GM21360 (cell line): ENCODE measurements at regions not wholly inside any gene's neighbourhood (a gene's known extent, or its start where the extent isn't known, plus 50 kb on each side); places are given as distances from the start of the nearest gene placed in this dataset.
A peak's percentile ranks its signal among the peaks of the same experiment; 100 is the strongest.

Experiments used
- ATAC-seq: cut with Tn5 transposase; IDR thresholded peaks from one replicate; pipeline ENCODE4 v1.9.1; 2021; ENCODE audit warnings: mild to moderate bottlenecking, moderate library complexity; ENCODE audit not compliant: unreplicated experiment

GRCh38 chr5:23253621-23254198 is 253.7 kb upstream of the PRDM9 start:
- no peak for ATAC-seq

- ATAC-seq, result no peak
These were observed 264.5 kb upstream of the PRDM9 start for GRCh38 chr5:23242891-23243290.

DNA sequence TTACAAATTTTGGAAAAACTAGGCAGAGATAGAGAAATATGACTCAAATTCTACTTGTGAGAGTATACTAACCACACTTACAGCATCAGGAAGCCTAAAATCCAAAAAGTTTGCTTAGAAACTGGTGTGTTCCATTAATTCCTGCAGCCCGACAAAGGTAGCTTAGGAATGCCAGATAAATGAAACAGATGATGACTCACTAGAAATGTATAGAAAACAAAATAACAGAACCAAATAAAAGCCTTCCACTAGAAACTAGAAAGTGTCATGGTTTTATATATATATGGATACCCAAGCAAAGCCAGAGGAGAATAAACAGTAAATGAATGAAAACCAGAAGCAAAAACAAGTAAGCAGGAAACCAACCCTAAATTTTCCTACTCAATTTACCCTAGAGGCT is 272.2 kb upstream of the PRDM9 start:
- ATAC-seq, result no peak

DNA sequence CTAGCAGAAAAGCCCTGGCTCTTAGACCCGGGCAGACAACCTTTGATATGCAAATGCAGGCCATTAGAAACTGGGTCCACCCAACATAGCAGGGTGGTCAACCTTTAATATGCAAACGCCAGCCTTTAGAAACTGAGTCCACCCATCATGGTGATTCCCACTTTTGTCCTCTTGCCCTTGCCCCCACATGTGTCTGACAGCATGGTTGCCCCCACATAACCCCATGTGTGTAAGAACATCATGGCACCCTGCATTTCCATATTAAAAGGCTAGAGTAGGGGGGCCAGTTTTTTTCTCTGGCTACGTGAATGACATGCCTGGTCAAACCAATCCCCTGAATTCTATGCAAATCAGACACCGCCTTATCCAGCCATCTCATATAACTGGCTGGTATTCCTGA is 273.2 kb upstream of the PRDM9 start:
- ATAC-seq, result no peak

GRCh38 chr5:23223846-23224245 is 283.6 kb upstream of the PRDM9 start:
- no peak for ATAC-seq

DNA sequence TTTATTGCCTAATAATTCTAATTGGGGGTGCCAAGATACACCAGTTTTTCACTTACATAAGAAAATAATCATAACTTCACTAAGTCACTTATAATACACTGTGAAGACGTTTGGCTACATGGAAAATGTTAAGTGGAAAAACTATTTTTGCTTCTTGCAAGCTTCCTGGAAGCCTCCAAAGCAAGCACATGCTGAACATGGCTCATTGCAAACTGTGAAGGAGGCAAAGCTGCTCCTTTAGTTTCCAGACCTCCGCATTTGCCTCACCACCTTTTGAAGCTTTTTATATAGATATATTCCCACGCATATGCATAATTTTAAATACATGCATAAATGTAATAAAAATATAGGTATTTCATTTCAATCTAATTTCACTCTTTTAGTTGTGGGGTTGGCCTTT is 285.6 kb upstream of the PRDM9 start:
- ATAC-seq, result no peak

GRCh38 chr5:23217159-23217558 is 290.2 kb upstream of the PRDM9 start:
- no peak for ATAC-seq

DNA sequence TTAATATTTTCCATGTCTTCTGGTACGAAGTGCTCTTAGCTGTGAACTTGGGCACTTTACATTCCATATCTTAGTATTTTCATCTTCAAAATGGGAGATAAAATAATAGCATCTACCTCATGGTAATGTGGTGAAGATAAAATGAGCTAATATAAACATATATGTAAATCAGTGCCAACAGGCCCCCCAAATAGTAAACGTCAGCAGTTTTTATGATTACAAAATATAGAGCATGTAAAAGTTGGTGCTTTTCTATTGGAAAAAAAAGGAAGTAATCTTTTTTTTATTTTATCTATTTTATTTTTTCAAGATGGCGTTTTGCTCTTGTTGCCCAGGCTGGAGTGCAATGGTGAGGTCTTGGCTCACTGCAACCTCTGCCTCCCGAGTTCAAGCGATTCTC is 291.1 kb upstream of the PRDM9 start:
- no peak for ATAC-seq

GRCh38 chr5:23208959-23209431 is 298.4 kb upstream of the PRDM9 start:
- peak; percentile 59 for ATAC-seq

- ATAC-seq, result no peak
These were observed 303.3 kb upstream of the PRDM9 start for GRCh38 chr5:23204111-23204510.

- no peak for ATAC-seq
These were observed 316.7 kb upstream of the CDH12 start for GRCh38 chr5:23169660-23170416.

DNA sequence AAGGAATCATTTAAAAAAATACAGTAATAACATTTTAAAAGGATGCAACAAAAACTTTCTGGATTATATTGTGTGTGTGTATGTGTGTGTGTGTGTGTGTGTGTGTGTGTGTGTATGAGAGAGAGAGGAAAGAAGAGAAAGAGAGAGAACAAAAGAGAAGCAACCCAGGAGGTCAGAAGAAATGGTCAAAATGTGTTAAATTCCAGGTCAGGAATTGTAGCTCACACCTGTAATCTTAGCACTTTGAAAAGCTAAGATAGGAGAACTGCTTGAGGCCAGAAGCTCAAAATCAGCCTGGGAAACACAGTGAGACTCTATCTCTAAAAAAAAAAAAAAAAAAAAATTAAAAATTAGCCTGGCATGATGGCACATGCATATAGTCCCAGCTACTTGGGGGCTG is 311.8 kb upstream of the CDH12 start:
- no peak for ATAC-seq

DNA sequence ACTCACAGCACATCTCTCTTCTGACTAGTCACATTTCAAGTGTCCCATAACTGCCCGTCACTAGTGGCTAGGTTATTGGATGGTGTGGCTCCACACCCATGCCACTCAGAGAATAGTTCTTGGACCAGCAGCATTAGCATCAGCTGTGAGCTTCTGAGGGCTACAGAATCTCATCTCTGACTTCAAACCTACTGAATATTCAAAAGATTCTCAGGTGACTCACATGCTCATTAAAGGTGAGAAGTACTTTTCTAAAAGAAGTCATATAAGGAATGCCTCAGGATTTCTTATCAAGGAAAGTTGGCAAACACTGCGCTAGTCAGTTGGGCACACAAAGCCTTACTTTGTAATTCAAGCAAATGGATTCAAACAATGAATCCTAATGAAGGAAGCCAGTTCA is 305.0 kb upstream of the CDH12 start:
- ATAC-seq, result no peak

DNA sequence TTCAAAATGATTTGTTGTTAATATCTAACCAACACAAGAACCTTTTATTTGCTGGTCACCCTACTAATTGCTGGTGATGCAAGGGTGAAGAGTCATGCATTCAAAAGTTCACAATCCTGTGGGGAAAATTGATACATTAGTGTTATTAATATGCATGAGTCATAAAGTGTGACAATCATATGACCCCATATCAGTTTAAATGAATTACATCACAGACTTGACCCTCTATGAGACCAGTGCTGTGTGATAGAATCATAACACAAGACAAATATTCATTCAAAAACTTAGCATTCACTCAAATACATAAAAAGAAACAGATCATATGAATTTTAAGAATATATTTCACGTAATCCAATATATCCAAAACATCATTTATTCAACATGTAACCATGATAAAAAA is 304.6 kb upstream of the CDH12 start:
- ATAC-seq, result no peak

DNA sequence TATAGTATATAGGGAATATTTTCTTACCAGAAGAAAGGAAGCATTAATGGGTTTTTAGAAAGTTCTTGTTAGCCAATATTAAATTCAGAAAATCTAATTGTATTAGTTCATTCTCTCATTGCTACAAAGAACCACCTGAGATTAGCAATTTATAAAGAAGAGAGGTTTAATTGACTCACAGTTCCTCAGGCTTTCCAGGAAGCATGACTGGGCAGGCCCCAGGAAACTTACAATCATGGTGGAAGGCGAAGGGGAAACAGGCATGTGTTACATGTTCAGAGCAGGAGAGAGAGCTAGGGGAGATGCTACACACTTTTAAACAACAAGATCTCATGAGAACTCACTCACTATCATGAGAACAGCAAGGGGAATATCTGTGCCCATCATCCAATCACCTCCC is 304.0 kb upstream of the CDH12 start:
- no peak for ATAC-seq

DNA sequence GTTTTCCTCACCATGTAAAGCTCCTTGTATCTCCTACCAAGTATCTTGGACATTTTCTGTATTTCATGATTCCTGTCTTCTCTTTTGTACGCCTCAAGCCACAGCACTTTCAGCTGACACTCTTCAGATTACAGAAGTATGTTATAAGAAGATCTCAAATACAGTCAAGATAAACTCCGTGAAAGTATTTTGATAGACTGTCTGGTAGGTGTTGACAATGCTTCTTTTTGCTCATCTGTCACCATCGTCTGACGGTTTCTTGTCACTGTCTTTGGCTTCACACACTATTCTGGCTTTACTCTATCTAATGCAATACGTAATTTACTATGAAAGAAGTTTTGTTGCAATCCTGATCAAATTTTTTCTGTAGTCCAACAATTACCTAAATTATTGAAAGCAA is 294.5 kb upstream of the CDH12 start:
- ATAC-seq, result no peak

DNA sequence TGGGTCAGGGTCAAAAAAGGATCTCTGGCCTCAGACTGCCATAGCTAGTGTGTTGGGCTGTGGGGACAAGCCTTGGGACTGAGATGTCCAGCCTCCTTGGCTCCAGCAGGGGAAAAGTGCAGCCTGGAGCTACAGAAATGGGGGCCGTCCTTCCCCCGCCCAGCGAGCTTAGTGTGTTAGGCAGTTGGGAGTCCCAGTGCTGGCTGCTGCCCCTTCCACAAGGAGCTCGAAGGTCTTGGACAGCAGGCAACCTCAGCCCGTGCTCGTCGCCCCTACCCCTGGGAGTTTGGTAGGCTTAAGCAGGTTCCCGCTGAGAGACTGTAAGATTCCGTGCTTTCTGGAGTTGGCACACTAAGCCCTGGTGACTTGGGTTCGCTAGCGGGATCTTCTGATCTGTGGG is 293.0 kb upstream of the CDH12 start:
- no peak for ATAC-seq

DNA sequence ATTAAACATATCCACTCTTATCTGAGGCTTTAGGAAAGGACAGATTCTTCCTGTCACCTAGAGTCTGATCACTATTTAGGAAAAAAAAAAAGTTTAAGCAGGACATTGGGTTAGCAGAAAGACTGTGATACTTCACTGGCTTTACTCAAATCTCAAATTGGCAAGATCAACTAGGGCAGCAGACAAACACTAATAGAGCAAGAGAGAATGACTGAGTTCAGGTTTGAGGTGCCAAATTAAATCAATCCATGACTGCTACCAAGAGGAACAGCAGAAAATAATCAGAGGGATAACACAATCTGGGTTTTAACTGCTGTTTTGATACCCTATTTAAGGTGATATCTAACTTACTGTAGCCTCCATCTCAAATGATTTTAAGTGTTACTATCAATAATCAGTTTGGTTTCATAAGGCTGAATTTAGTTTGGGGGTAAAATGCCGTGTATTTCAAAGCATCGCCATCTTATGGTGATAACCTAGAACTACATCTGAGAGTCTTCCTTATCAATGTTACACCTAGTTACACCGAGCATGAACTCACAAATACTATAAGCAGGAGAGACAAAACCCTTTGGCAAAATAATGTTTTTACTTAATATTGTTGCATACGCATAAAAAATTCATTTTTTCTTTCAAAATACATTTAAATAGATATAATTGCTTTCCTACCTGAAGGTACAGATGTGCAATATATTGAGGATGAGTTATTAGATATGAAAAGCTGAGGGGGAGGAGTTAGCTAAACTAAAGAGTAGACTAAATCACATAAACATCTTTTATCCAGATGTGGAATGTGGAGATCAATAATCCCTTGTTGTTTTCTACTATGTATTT is 286.4 kb upstream of the CDH12 start:
- ATAC-seq, result no peak

DNA sequence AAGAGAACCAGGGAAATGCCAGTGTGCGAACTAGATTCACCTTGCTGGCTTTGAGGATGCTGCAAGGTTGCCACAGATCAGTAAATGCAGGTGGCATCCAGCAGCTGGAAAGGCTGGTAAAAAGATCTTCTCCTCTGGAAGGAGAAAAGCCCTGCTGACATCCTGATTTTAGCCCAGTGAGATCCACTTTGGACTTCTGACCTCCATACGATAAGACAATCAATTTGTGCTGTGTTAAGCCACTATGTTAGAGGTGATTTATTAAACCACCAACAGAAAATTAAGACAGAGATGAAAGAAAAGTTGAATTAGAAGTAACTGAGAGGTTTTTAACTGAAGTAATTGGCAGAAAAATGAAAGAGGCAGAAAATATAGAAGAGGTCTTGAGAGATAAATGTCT is 283.8 kb upstream of the CDH12 start:
- ATAC-seq, result no peak

GRCh38 chr5:23132231-23132630 is 279.1 kb upstream of the CDH12 start:
- ATAC-seq, result no peak

DNA sequence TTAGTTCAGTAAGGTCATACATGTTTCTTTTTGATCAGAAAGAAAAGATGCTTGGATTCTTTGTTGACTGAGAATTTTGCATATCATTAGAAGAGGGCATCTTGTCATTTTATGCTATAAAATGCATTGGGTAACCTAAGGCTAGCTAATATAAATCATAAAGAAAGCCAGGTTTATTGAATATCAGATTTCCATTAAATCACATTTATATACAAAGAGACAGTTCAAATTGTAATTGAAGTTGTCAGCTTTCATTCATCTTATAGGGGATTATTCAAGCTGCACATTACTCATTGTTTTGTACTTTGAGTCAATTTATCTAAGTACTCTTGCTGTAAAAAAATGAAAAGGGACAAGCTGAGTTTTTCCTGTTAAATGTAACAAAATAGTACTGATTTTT is 259.1 kb upstream of the CDH12 start:
- no peak for ATAC-seq

DNA sequence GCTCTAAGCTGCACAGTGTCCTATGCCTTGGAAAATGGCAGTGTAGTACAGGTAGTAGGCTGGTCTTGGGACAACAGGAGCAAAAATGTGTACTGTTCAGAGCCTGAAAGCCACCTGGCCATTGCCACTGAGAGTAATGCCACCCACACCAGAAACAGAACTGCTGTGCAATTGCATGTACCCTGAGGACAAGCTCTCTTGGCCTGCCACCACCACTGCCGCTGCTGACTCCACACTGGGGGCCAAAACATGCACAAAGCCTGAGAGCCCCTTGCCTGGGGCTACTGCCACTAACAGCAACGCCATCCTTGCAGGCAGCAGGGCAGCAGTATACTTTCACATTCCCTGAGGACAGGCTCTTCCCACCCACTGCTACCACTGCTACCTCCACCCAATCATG is 251.9 kb upstream of the CDH12 start:
- no peak for ATAC-seq
